Osteoblast (primary cell): ENCODE measurements at regions not wholly inside any gene's neighbourhood (a gene's known extent, or its start where the extent isn't known, plus 50 kb on each side); places are given as distances from the start of the nearest gene placed in this dataset.

Experiments used
- DNase-seq: peaks from one replicate; pipeline ENCODE4 v3.0.0; 2011; ENCODE audit warnings: low spot score, mixed read lengths; ENCODE audit not compliant: insufficient read length; ENCODE audit errors: missing footprints
- H2AFZ ChIP-seq: 2 replicates; pipeline ENCODE4 v1.6.0; 2011; ENCODE audit warnings: mild to moderate bottlenecking, low read length
- H3K27ac ChIP-seq: 2 replicates; pipeline ENCODE4 v1.5.1; 2011; ENCODE audit warnings: mild to moderate bottlenecking, low read depth, low read length, moderate library complexity
- H3K27me3 ChIP-seq: 2 replicates; pipeline ENCODE4 v1.6.0; 2012; ENCODE audit warnings: mild to moderate bottlenecking, control low read depth, inconsistent platforms, low read length, moderate library complexity; ENCODE audit not compliant: insufficient read depth
- H3K36me3 ChIP-seq: 2 replicates; pipeline ENCODE4 v1.5.1; 2011; ENCODE audit warnings: mild to moderate bottlenecking, low read length, control low read depth, moderate library complexity; ENCODE audit not compliant: insufficient read depth
- H3K4me1 ChIP-seq: 2 replicates; pipeline ENCODE4 v1.5.1; 2011; ENCODE audit warnings: mild to moderate bottlenecking, low read length, control low read depth, moderate library complexity; ENCODE audit not compliant: insufficient read depth
- H3K4me2 ChIP-seq: 2 replicates; pipeline ENCODE4 v1.6.0; 2011; ENCODE audit warnings: mild to moderate bottlenecking, low read length; ENCODE audit not compliant: insufficient read depth
- H3K4me3 ChIP-seq: fragments of 200-600 bp; sonication (generic); 3 replicates; pipeline ENCODE4 v1.5.1; 2012; ENCODE audit warnings: mild to moderate bottlenecking, low read length, inconsistent platforms; ENCODE audit not compliant: insufficient read depth
- H3K79me2 ChIP-seq: 2 replicates; pipeline ENCODE4 v1.6.0; 2012; ENCODE audit warnings: mild to moderate bottlenecking, low read length, control low read depth, inconsistent platforms; ENCODE audit not compliant: insufficient read depth
- H3K9me3 ChIP-seq: 2 replicates; pipeline ENCODE4 v1.5.1; 2011; ENCODE audit warnings: low read depth, low read length, control low read depth
- H4K20me1 ChIP-seq: 2 replicates; pipeline ENCODE4 v1.6.0; 2012; ENCODE audit warnings: mild to moderate bottlenecking, low read length, control low read depth; ENCODE audit not compliant: insufficient read depth
- CTCF ChIP-seq: IDR thresholded peaks from 2 replicates; pipeline ENCODE4 v1.5.1; 2011; ENCODE audit warnings: mild to moderate bottlenecking, low read depth, low read length, moderate library complexity; ENCODE audit errors: extremely low read depth

- Histone ChIP-seq H2AFZ (no peak overlapping the region), H4K20me1 (no peaks in the 10 kb centered on the region), H3K27me3 (no peaks in the 10 kb centered on the region), H3K79me2 (no peaks in the 10 kb centered on the region), H3K36me3 (no peaks in the 10 kb centered on the region), H3K4me2 (no peak overlapping the region), H3K27ac (no peak overlapping the region), H3K4me1 (peaks cover 12% of the 10 kb centered on the region), H3K4me3 (no peak overlapping the region), H3K9me3 (no peaks in the 10 kb centered on the region)
- DNase-seq = no peak
- TF ChIP-seq CTCF = no peak
Observed at GRCh38 chr10:110387617-110387982, 82.9 kb upstream of the SMNDC1 start.

- Histone ChIP-seq H3K4me2 (no peak overlapping the region), H2AFZ (no peak overlapping the region), H3K4me3 (no peak overlapping the region), H3K27me3 (no peaks in the 10 kb centered on the region), H3K27ac (no peak overlapping the region), H3K9me3 (no peaks in the 10 kb centered on the region), H3K4me1 (peaks cover 17% of the 10 kb centered on the region), H3K79me2 (no peaks in the 10 kb centered on the region), H3K36me3 (no peaks in the 10 kb centered on the region), H4K20me1 (no peaks in the 10 kb centered on the region)
- no peak for DNase-seq
- TF ChIP-seq CTCF = no peak
Observed at GRCh38 chr10:110387983-110388686, 83.4 kb upstream of the SMNDC1 start.

- Histone ChIP-seq H3K4me1 (peaks cover 21% of the 10 kb centered on the region), H3K36me3 (no peaks in the 10 kb centered on the region), H2AFZ (no peak overlapping the region), H4K20me1 (no peaks in the 10 kb centered on the region), H3K27me3 (no peaks in the 10 kb centered on the region), H3K4me3 (no peak overlapping the region), H3K9me3 (no peaks in the 10 kb centered on the region), H3K27ac (no peak overlapping the region), H3K79me2 (no peaks in the 10 kb centered on the region), H3K4me2 (no peak overlapping the region)
- DNase-seq = no peak
- TF ChIP-seq CTCF = no peak
Observed at GRCh38 chr10:110388687-110389052, 84.0 kb upstream of the SMNDC1 start.

GRCh38 chr10:110389255-110389654 lies 84.5 kb upstream of the SMNDC1 start:
- Histone ChIP-seq H3K79me2 (no peaks in the 10 kb centered on the region), H3K27me3 (no peaks in the 10 kb centered on the region), H3K9me3 (no peaks in the 10 kb centered on the region), H3K27ac (no peak overlapping the region), H3K4me2 (no peak overlapping the region), H4K20me1 (no peaks in the 10 kb centered on the region), H2AFZ (no peak overlapping the region), H3K4me3 (no peak overlapping the region), H3K4me1 (peaks cover 21% of the 10 kb centered on the region), H3K36me3 (no peaks in the 10 kb centered on the region)
- no peak for DNase-seq
- no peak for TF ChIP-seq CTCF
